Neural cell (in vitro differentiated cells): ENCODE measurements at regions not wholly inside any gene's neighbourhood (a gene's known extent, or its start where the extent isn't known, plus 50 kb on each side); places are given as distances from the start of the nearest gene placed in this dataset.

Experiments
- H2AFZ ChIP-seq: fragments of 200-600, 300-800 bp; sonication (generic), shearing (Covaris generic); 2 replicates; pipeline ENCODE4 v1.6.0; 2014; ENCODE audit warnings: low read depth, mild to moderate bottlenecking, antibody characterized with exemption, low read length, moderate library complexity
- H3F3A ChIP-seq: fragments of 200-600 bp; shearing (Covaris generic); 2 replicates; pipeline ENCODE4 v1.6.1; 2016; ENCODE audit warnings: mild to moderate bottlenecking, moderate library complexity, mixed read lengths, antibody characterized with exemption, low read length; ENCODE audit not compliant: insufficient read depth, poor library complexity, severe bottlenecking
- H3K27ac ChIP-seq: fragments of 200-600, 300-800 bp; sonication (generic), shearing (Covaris generic); 2 replicates; pipeline ENCODE4 v1.5.1; 2014; ENCODE audit warnings: mild to moderate bottlenecking, low read length, moderate library complexity
- H3K27me3 ChIP-seq: fragments of 300-800, 200-600 bp; sonication (generic), shearing (Covaris generic); 2 replicates; pipeline ENCODE4 v1.6.0; 2014; ENCODE audit warnings: mild to moderate bottlenecking, low read depth, low read length, moderate library complexity; ENCODE audit not compliant: insufficient read depth
- H3K36me3 ChIP-seq: fragments of 300-800, 200-600 bp; sonication (generic), shearing (Covaris generic); 2 replicates; pipeline ENCODE4 v1.5.1; 2014; ENCODE audit warnings: mild to moderate bottlenecking, antibody characterized with exemption, low read length, moderate library complexity; ENCODE audit not compliant: insufficient read depth
- H3K4me2 ChIP-seq: fragments of 300-800, 200-600 bp; sonication (generic), shearing (Covaris generic); 2 replicates; pipeline ENCODE4 v1.6.0; 2014; ENCODE audit warnings: mild to moderate bottlenecking, low read length
- H3K4me3 ChIP-seq: fragments of 300-800, 200-600 bp; sonication (generic), shearing (Covaris generic); 2 replicates; pipeline ENCODE4 v1.5.1; 2014; ENCODE audit warnings: mild to moderate bottlenecking, low read length, moderate library complexity
- H3K79me2 ChIP-seq: fragments of 200-600 bp; shearing (Covaris generic); replicated peaks from 2 replicates; pipeline ENCODE4 v1.6.0; 2014; ENCODE audit warnings: mild to moderate bottlenecking, low read length, moderate library complexity; ENCODE audit not compliant: insufficient read depth
- H3K9ac ChIP-seq: fragments of 300-800, 200-600 bp; sonication (generic), shearing (Covaris generic); 2 replicates; pipeline ENCODE4 v1.6.1; 2016; ENCODE audit warnings: mild to moderate bottlenecking, low read length, mixed read lengths
- H3K9me2 ChIP-seq: fragments of 200-600 bp; shearing (Covaris generic); 2 replicates; pipeline ENCODE4 v1.6.1; 2016; ENCODE audit warnings: mild to moderate bottlenecking, low read length, mixed read lengths; ENCODE audit not compliant: insufficient read depth
- H3K9me3 ChIP-seq: fragments of 200-600, 300-800 bp; sonication (generic), shearing (Covaris generic); 2 replicates; pipeline ENCODE4 v1.6.1; 2016; ENCODE audit warnings: mild to moderate bottlenecking, mixed run types, low read length, moderate library complexity, mixed read lengths
- H4K20me1 ChIP-seq: fragments of 200-600 bp; shearing (Covaris generic); 2 replicates; pipeline ENCODE4 v1.6.1; 2016; ENCODE audit warnings: mild to moderate bottlenecking, mixed run types; ENCODE audit not compliant: insufficient read depth
- CTCF ChIP-seq: fragments of 450-650 bp; IDR thresholded peaks from 2 replicates; pipeline ENCODE4 v1.5.1; 2014; ENCODE audit warnings: antibody characterized with exemption, mild to moderate bottlenecking, moderate library complexity; ENCODE audit not compliant: poor library complexity, severe bottlenecking
- EP300 ChIP-seq: fragments of 450-650 bp; conservative IDR thresholded peaks from 2 replicates; pipeline ENCODE4 v1.6.1; 2014; ENCODE audit warnings: antibody characterized with exemption, mild to moderate bottlenecking, moderate library complexity; ENCODE audit not compliant: poor library complexity, severe bottlenecking
- EZH2 ChIP-seq: fragments of 200-600, 300-800 bp; shearing (Covaris generic), sonication (generic); IDR thresholded peaks from 2 replicates; pipeline ENCODE4 v1.6.1; 2014; ENCODE audit warnings: antibody characterized with exemption, low read length, borderline replicate concordance, mild to moderate bottlenecking; ENCODE audit not compliant: insufficient read depth, poor library complexity, severe bottlenecking
- MXI1 ChIP-seq: fragments of 450-650 bp; conservative IDR thresholded peaks from 2 replicates; pipeline ENCODE4 v1.6.1; 2014; ENCODE audit warnings: antibody characterized with exemption, mild to moderate bottlenecking; ENCODE audit not compliant: poor library complexity, severe bottlenecking
- POLR2AphosphoS5 ChIP-seq: IDR thresholded peaks from 2 replicates; pipeline ENCODE4 v1.6.1; 2012
- REST ChIP-seq: IDR thresholded peaks from 2 replicates; pipeline ENCODE4 v1.6.1; 2012; ENCODE audit warnings: borderline replicate concordance
- SMC3 ChIP-seq: fragments of 450-650 bp; conservative IDR thresholded peaks from 2 replicates; pipeline ENCODE4 v1.6.1; 2014; ENCODE audit warnings: antibody characterized with exemption, mild to moderate bottlenecking, moderate library complexity; ENCODE audit not compliant: poor library complexity
- TAF1 ChIP-seq: IDR thresholded peaks from 2 replicates; pipeline ENCODE4 v1.6.1; 2012; ENCODE audit warnings: low read depth

- no peak overlapping the region for H2AFZ ChIP-seq
- TF ChIP-seq POLR2AphosphoS5 (no peak), SMC3 (no peak), REST (no peak)
- H3K9me2 ChIP-seq = no peaks in the 10 kb centered on the region
- H3K9me3 ChIP-seq = no peaks in the 10 kb centered on the region
- H3K4me2 ChIP-seq = no peak overlapping the region
- H3K27me3 ChIP-seq = no peaks in the 10 kb centered on the region
- no peaks in the 10 kb centered on the region for H3K79me2 ChIP-seq
- no peaks in the 10 kb centered on the region for H3K36me3 ChIP-seq
- H3K9ac ChIP-seq = no peak overlapping the region
- no peak overlapping the region for H3K4me3 ChIP-seq
- H3F3A ChIP-seq = no peaks in the 10 kb centered on the region
- no peak overlapping the region for H3K27ac ChIP-seq
- H4K20me1 ChIP-seq = no peaks in the 10 kb centered on the region
Measured at GRCh38 chr5:114006582-114006981, 355.3 kb upstream of the KCNN2 start.

GRCh38 chr5:114007678-114008077 is 354.2 kb upstream of the KCNN2 start:
- Histone ChIP-seq H3K4me2 (no peak overlapping the region), H4K20me1 (no peaks in the 10 kb centered on the region), H3K9ac (no peak overlapping the region), H3K36me3 (no peaks in the 10 kb centered on the region), H3K27me3 (no peaks in the 10 kb centered on the region), H3F3A (no peaks in the 10 kb centered on the region), H3K9me2 (no peaks in the 10 kb centered on the region), H3K79me2 (no peaks in the 10 kb centered on the region), H3K9me3 (no peaks in the 10 kb centered on the region), H3K4me3 (no peak overlapping the region), H3K27ac (peak overlapping the region; percentile 62), H2AFZ (no peak overlapping the region)
- TF ChIP-seq POLR2AphosphoS5 (peak; percentile 89), TAF1 (no peak), EP300 (peak; percentile 99), SMC3 (peak; percentile 3), EZH2 (no peak), REST (peak; percentile 79)

- Histone ChIP-seq H3K9ac (no peak overlapping the region), H3K9me2 (no peaks in the 10 kb centered on the region), H3K4me3 (no peak overlapping the region), H3K9me3 (no peaks in the 10 kb centered on the region), H3K79me2 (no peaks in the 10 kb centered on the region), H3K36me3 (no peaks in the 10 kb centered on the region), H3F3A (no peaks in the 10 kb centered on the region), H2AFZ (no peak overlapping the region), H3K27ac (no peak overlapping the region), H4K20me1 (no peaks in the 10 kb centered on the region), H3K27me3 (no peaks in the 10 kb centered on the region), H3K4me2 (no peak overlapping the region)
- TF ChIP-seq TAF1 (no peak), MXI1 (no peak), CTCF (no peak)
Measured at GRCh38 chr5:114010362-114010761, 351.5 kb upstream of the KCNN2 start.
